CD4-positive, alpha-beta T cell treated with Interleukin-6 at 100 ng/mL for 8 hours (primary cell): ENCODE measurements at regions not wholly inside any gene's neighbourhood (a gene's known extent, or its start where the extent isn't known, plus 50 kb on each side); places are given as distances from the start of the nearest gene placed in this dataset.

Experiments
- DNase-seq: peaks from one replicate; pipeline ENCODE4 v3.0.0-alpha.2; 2020; ENCODE audit warnings: mixed read lengths, low spot score

DNA sequence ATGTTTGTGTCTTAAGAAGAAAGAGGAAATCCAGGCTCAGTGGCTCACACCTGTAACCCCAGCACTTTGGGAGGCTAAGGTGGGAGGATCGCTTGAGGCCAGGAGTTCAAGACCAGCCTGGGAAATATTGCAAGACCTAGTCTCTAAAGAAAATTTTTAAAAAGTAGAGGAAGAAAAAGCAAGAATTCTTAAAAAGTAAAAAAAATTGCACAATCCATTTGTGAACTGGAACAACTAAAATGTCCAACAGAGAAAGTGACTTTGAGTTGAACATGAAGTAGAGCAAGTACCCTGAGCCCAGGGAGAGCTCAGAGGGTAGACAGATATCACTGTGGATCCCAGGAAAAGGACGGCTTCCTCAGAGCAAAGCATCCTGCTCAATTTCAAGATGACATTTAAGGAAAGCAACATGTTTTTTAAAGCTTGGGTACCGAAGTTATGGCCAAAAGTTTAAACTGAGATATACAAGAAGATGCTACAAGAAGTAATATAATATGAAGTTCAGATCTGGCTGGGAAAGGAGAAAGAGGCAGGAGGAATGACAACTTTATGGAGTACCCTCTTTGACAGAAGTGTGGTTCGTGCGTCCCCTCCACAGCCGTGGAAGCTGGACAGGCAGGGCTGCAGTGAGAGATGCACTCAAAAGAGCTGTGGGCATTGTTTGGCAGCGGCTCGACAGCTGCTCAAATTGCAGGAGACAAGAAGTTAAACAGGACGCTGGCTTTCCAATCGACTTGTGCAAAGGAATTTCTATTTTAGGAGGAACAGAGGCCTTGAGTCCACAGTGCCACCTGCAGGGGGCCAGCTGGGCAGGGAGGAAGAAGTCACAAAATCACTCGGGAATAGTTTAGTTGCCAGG lies 201.3 kb downstream of the JCAD start:
- no peak for DNase-seq

DNA sequence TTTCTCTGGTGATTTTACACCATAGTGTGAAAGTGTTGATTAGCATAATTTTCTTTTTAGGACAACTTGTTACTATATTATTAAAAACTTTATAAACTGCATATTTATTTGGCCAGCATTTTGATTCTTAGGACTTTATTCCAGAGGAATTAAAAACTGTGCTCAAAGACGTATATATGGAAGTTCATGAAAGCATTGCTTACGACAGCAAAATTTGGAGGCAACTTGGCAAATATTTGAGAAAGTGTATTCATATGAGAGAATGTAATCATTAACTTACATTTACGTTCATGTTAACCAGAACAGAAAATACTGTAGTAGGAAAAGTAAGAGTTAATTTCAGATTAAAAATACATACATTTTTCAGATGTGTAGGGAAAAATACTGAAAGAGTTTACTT lies 203.1 kb downstream of the JCAD start:
- DNase-seq = no peak

DNA sequence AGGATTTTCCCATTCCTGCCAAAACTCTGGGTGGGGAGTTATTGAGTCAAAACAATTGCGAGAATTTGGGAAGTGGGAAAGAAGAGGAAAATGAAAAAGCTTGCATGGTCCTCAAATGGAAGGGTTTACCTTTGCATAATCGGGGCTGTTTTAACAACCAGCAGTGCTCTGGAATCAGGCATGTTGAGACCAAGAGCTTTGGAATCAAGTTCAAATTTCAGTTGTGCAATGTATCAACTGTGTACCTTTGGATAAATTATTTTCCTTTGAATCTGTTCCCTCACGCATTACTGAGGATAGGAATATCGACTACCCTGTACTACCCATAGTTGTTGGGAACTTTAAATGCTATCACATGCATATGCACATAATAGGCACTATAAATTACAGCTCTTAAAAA lies 205.5 kb downstream of the JCAD start:
- DNase-seq = no peak

DNA sequence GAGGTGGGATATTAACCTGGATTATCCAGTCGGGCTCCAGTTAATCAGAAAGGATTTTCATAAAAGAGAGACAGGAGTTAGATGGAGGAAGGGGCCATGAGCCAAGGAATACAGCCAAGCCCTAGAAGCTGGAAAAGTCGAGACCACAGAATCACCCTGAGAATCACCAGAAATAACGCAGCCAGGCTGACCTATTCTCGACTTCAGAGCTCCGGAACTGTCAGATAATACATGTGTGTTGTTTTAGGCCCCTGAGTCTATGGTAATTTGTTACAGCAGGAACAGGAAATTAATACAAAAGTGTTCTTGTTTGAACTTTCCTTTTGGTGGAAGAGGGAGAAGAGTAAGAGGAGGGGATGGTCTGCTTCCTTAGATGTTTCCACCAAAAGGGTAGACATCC lies 208.1 kb downstream of the JCAD start:
- DNase-seq = no peak

DNA sequence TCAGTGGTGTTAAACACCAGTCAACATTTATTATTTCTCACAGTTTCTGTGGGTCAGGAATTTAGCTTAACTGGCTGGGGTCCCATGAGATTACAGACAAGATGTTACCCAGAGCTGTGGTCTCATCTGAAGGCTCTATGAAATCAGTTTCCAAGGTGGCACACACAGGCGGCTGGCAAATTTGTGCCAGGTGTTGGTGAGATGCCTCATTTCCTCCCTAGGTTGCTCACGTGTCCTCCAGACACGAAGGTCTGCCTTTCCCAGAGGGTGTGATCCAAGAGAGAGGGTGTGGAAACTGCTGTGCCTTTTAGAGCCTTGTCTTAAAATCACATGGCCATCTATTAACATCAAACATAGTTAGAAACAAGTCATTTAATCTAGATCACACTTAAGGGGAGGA lies 209.0 kb downstream of the JCAD start:
- no peak for DNase-seq

DNA sequence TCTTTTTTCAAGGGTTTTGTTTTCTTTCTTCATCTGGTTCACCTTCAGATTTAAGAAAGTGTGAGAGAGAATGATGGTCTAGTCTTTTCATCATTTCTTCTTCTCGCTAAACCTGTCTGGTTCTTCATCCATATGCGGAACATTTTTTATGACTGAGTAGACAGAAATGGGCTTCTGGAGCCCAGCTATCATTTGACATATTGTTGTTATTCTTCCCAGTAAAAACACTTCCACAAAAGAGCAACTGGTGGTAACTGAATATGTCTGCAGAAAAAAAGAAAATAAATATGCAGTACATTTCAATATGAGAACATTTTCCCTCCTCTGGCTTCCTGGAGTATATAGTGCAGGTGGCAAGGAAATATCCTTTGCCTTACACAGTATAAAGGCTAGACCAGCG lies 209.5 kb downstream of the JCAD start:
- no peak for DNase-seq

DNA sequence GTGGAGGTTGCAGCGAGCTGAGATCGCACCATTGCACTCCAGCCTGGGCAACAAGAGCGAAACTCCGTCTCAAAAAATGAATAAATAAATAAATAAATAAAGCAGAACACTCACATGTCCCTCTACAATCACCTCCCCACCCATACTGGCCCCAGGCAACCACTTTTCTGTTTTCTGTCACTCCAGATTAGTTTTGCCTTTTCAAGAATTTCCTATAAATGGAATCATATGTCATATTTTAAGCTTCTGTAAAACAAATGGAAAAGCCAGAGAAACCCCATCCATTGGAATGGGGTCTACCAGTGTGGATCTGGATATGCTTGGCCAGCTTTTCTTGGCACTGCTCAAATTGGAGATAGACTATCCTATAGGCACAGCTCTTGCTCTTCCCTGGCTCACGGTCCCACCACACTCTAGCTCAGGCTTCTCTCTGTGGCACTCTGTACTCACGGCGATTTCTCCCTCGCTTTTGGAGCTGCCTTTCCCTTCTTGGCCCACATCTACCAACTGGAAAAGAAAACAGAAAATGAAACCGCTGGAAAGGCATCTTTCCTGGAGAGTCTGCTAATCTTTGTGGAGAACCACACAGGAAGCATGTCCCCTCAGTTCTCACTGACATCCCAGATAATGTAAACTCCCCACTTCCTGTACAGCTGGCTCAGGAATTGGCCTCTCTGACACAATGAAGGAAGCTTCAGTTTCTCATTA lies 210.1 kb downstream of the JCAD start:
- DNase-seq = no peak

DNA sequence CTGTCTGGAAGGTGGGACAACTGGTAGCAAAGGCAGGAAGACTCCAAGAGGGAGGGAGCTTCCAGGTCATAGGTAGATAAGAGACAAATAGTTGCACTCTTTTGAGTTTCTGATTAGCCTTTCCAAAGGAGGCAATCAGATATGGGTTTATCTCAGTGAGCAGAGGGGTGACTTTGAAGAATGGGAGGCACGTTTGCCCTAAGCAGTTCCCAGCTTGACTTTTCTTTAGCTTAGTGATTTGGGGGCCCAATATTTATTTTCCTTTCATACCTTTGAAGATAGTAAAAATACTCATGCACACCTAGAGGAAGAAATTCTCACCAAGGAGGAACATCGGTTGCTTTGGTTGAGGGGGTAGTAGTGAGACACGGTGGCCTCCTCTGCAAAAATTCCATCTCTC lies 212.1 kb upstream of the SVIL start:
- no peak for DNase-seq

DNA sequence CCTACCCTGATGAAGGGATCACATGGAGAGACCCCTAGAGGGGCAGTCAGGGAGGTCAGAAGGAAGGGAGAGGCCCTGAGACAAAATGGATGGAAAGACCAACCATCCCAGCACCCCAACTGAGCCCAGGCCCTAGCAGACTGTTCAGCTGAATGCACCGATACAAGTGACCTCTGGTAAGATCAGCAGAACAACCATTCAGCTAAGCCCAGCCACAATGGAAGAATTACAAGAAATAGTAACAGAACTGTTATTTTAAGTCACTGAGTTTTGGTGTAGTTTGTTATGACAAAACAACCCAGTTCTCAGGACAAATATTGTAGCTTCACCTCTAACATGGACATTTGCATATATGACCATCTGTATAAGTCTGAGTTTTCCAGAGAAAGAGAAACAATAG lies 210.4 kb upstream of the SVIL start:
- DNase-seq = no peak

DNA sequence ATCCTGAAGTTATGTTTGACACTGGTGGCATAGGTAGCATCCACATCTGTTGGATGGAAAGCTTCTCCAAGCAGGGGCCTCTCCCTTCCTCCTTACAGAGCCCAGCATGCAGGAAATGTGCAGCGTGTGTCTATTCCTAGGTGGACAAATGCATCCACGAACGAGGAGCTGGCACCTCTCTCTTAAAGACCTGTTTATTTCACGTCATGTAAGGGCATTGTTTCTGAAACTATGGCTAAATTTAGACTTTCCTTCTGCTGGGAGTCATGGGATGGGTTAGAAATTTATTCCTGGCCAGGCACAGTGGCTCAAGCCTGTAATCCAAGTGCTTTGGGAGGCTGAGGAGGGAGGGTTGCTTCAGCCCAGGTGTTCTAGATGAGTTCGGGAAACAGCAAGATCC lies 208.4 kb upstream of the SVIL start:
- DNase-seq = no peak

DNA sequence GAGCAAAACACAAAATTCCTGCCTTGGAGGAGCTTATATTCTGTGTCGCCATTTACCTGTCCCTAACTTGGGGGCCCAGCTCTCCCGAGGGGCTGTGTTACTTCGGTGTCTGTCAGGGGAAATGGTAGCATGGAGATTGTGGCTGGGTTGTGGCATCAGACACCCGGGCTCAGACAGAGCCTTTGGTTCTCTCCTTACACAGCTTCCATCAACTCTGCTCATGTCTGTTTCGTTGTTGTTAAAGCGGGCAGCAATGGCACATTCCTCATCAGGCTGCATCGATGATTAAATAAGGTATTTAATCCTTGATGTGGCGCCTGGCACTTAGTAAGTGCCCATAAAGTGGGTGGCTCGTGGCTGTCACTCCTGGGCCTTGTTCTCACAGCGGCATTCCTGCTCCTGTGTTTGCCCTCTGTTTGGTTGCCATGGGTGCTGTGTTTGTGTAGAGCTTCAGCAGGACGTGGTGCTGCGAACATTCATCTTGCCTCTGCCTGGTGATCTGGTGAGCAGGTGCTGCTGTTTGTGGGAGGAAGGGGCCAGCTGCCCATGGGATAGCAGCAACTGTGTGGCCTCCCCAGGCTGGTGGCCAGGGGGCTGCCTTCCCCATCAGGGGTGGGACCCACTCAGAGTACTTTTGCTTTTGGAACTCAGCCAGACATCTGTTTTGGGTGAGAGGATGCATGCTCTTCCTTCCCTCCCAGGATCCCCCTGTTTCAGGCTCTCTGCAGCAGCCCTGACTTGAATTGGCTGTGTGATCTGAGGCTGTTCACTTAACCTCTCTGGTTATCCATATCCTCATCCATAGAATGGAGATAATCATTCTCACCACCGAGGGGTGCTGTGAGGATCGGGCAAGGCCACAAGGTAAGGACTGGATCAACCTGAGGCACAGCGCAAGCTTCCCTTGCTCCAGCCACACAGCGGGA lies 207.2 kb upstream of the SVIL start:
- no peak for DNase-seq

DNA sequence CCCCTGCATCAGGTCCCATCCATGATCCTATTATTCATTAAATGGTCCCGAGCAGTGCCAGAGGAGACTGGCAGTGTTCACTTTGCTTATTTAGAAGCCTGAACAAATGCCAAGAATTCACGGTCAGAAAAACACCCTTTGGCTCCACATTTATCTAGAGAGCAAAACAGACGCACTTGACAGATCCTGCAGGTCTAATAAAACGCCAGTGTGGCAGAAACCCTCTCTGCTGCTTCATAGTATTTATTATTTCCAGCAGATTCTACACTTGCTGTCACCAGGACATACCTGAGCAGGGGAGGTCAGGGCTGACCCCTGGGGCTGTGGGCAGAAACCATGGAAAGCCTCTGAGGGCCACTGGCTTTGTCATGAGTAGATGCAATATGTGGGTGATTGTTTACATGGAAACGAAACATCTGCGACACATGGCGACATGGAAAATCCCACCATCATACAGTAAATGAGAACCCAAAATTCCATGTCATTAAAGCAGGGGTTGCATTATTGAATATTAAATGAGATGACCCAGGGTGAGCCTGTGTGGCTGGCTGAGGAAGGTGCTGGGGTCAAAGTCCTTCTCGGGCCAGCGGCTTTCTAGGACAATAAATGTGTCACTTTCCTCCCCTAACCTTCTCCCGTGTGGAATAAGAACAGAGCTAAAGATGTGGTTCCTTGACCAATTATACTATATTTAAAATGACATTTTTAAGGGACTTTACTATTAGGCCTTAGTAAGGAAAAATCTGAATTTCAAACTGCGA lies 205.9 kb upstream of the SVIL start:
- DNase-seq = no peak

DNA sequence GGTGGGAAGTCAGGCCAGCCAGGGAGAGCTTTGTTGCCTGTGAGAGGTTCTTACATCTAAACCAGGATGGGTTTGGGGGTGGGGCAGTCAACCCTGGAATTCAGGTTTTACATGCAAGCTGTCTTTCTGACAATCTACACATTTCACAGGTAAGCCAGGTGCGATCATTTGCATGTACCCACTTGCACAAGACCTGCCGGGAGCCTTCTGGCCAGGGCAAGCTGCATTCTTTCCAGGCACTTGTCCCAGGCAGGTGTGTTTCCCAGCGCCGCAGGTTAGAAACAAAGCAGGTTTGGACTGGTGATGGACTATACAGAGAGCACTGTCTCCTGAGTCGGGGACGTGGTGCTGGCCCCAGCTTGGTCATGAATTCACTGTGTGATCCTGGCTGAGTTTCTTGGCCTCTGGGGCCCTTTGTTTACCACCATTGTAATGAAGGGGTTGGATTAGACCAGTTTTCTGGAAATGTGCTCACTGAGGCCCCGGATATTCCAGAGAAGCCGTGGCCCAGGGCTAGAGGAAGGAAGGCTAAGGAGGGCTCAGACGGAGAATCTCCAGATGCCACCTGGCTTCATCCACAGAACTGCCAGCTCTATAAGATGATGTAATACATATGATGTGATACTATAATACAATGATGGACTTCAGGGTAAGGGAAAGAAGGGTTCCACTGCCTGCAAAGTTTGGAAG lies 205.2 kb upstream of the SVIL start:
- DNase-seq = no peak

DNA sequence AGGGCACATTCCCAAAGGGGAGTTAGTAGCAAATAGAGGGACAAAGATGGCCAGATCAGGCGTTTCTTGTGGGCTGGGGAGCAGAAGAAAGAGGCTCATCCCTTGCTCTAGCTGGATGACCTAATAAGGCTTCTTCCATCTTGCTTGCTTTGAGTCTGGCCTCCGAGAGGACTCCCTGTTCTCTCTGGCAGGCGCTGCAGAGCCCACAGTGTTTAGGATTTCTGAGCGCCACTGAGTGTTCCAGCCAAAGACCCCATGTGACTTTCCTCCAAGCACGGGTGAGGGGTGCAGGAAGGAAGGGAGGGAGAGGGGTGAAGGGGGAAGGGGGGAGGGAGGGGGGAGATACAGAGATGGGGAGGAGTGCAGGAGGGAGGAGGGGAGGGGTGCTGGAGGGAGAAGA lies 203.8 kb upstream of the SVIL start:
- no peak for DNase-seq

DNA sequence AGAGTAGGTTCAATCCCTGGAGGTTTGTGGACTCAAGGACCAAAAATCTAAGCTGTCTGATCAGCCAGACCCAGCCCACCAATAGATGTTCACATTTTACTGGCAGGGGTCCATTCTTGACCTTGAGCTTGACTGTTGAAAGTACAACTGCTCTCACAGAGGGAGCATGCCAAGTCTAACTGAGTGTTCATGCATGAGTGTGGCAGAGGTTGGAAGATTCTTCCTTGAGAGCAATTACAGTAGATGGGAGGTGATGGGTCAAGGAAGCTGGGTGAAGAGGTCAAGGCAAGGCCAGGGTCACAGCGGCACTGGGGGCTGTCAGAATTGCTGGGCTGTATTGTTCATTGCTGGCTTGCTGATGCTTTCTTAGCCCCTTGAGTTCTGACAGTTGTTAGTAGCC lies 202.8 kb upstream of the SVIL start:
- no peak for DNase-seq

DNA sequence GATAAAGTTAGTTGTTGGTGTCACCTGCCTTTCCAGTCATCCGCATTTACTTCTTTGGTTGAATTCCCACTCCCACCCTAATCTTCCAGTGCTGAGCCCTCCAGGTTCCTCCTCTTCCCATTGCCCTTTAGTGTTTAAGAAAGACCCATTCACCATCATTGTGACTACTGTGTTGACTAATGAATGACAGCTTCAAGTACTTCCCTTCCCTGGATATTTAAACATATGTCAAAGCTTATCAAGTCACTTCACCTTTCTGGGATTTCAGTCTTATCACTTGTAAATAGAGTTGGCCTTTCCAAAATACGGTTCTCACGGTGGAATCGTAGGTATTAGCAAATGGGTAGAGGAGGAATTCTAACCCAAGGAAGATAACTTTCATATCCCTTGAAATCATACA lies 201.6 kb upstream of the SVIL start:
- DNase-seq = no peak

DNA sequence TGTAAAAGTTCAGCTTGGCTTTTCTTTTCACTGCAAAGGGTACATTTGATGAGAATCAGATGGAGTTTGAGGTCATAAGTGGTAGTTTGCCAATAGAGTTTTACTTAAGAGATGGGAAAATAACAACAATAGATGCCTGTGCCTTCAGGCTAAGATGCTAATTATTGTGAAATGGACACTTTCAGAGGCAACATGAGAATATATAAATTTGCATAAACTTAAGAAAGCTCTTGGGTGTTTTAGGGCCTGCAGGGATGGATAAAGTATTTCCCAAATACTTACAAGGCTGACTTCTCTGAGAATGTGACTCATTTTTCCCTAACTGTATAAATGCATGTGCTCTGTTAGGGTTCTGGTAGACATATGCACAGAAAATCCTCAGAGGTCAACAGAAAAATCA lies 200.3 kb upstream of the SVIL start:
- no peak for DNase-seq

DNA sequence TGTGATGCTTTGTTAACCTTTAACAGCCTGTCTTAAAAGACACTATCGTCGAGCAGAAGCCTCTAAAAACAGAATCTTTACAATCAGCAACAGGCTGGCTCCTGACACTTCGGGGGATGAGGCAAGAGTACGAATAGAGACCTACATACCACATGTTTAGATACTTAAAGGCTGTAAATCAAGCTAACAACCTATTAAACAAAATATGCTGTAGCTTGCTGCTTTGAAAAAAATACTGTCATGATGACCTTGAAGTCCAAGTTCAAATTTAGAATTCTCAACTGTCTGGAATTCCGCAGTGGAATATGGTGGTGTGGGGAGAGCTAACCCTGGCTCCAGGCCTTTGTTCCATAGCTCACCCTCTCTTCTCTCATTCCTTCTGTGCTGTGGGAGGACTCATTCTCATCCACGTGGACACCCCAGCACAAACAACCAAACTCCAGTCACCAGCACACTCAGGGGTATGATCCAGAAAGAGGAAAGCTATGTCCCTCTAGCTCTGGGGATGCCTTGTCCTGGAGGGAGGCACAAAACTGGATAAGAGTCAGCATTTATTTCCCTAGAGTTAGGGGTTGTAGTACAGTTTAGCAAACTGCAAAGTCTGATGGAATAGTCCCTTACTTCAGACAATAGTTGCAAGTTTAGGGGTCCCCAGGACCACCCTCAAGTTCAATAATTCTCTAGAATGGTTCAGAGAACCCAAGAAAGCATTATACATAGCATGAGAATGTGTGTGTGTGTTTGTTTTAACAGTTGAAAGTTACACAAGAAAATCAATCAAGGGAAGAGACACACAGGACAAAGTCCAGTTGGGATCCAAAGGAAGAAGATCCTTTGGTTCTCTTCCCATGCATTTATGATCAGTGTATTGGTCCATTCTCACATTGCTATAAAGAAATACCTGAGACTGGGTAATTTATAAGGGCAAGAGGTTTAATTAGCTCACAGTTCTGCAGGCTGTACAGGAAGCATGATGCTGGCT lies 196.1 kb upstream of the SVIL start:
- no peak for DNase-seq

DNA sequence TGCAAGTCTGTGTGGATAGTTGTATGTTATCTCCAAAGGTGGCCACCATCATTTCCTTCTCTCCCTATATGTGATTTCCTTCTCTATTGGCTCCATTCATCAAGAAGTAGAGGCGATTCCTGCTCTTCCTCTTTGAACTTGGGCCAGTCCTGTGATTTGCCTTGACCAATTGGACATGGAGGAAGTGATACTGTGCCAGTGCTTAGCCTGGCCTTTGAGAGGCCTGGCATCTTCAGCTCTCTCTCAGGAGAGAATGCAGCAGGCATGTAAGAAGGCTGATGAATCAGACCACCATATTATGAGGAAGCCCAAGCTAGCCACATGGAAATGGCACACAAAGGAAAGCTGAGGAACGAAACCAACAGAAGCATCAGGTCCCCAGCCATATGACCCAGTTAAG lies 195.0 kb upstream of the SVIL start:
- no peak for DNase-seq

DNA sequence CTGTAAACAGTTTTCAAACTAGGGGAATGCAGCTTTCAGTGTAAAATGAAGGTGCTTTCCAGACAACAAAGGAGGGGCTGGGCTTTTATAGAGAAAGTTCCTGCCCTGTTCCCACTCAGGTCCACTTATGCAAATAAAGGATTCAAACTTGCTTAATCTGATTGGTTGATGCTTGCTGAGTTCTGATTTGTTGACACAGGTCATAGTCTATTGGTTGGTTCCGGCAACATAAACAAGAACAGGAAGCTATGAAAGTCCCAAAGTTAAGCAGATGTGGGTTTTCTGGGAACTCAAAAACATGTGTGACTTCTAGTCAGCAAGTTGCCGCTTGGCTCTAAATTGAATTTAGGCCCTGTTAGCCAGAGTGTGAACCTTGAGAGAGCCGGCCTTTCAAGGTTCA lies 194.2 kb upstream of the SVIL start:
- no peak for DNase-seq
